ENCODE measurements at regions not wholly inside any gene's neighbourhood (a gene's known extent, or its start where the extent isn't known, plus 50 kb on each side); places are given as distances from the start of the nearest gene placed in this dataset.

DNA sequence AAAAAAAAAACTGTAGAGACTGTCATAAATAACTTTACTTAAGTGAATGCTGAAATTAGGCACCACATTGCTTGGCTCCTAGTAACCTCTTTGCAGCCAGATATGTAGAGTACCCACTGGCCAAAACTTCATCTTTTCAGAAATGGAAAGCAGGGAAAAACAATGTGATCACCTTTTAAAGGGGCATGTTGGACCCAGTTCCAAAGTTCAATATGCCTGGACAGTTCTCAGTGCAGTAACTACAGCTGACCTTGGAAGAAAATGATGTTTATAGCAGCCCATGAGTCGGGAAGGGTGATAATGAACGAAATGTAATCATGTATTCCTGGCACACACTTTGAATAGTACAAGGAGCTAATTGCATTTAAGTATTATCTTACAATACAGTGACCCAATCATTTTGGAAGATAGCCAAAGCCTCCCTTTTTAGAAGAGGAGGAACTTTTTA, 93.6 kb upstream of the TAB2 start:
- DNase-seq (ENCODE audit: low read depth, low spot score) = no peak
- no CpG with 5 or more reads among the region's 2 CpGs for WGBS (ENCODE audit: insufficient coverage, insufficient read length)
- H3K4me1 ChIP-seq (ENCODE audit: control insufficient read depth, insufficient read depth, low read length) = peaks cover 3% of the 10 kb centered on the region
- H3K27ac ChIP-seq (ENCODE audit: low read length) = no peak overlapping the region
- H3K9me3 ChIP-seq (ENCODE audit: control insufficient read depth, insufficient read depth, low read length) = no peaks in the 10 kb centered on the region
- H3K4me3 ChIP-seq (ENCODE audit: low read length) = no peak overlapping the region
- no peaks in the 10 kb centered on the region for H3K27me3 ChIP-seq (ENCODE audit: control insufficient read depth, insufficient read depth, low read length)
- no peaks in the 10 kb centered on the region for H3K36me3 ChIP-seq (ENCODE audit: control insufficient read depth, insufficient read depth, low read length)

DNA sequence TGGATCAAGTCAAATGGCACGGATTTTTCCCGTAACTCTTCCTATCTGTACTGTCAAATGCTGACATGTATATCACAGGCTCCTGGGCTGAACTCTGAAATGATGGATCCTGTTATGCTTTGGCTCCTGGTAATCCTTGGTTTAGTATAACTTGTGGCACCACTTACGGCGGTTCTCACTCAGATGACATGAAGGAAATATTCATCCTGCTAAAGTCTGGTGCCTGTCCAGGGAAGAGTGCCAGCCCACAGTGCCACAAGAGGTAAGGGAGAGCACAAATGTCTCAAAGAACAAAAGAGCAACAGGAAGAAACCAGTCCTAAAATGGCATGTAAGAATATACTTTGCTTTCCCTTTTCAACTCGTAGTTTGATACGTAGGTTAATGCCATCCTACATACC, 93.1 kb upstream of the TAB2 start:
- no CpG with 5 or more reads among the region's 6 CpGs for WGBS (ENCODE audit: insufficient coverage, insufficient read length)
- Histone ChIP-seq H3K4me1 (ENCODE audit: control insufficient read depth, insufficient read depth, low read length) (peaks cover 3% of the 10 kb centered on the region), H3K36me3 (ENCODE audit: control insufficient read depth, insufficient read depth, low read length) (no peaks in the 10 kb centered on the region), H3K4me3 (ENCODE audit: low read length) (no peak overlapping the region), H3K9me3 (ENCODE audit: control insufficient read depth, insufficient read depth, low read length) (no peaks in the 10 kb centered on the region), H3K27me3 (ENCODE audit: control insufficient read depth, insufficient read depth, low read length) (no peaks in the 10 kb centered on the region), H3K27ac (ENCODE audit: low read length) (no peak overlapping the region)
- no peak for DNase-seq (ENCODE audit: low read depth, low spot score)

GRCh38 chr6:149225370-149225769, 92.1 kb upstream of the TAB2 start:
- Histone ChIP-seq H3K36me3 (ENCODE audit: control insufficient read depth, insufficient read depth, low read length) (no peaks in the 10 kb centered on the region), H3K4me1 (ENCODE audit: control insufficient read depth, insufficient read depth, low read length) (peaks cover 3% of the 10 kb centered on the region), H3K27me3 (ENCODE audit: control insufficient read depth, insufficient read depth, low read length) (no peaks in the 10 kb centered on the region), H3K9me3 (ENCODE audit: control insufficient read depth, insufficient read depth, low read length) (no peaks in the 10 kb centered on the region), H3K27ac (ENCODE audit: low read length) (no peak overlapping the region), H3K4me3 (ENCODE audit: low read length) (no peak overlapping the region)
- no CpG with 5 or more reads among the region's 3 CpGs for WGBS (ENCODE audit: insufficient coverage, insufficient read length)
- DNase-seq (ENCODE audit: low read depth, low spot score) = no peak

DNA sequence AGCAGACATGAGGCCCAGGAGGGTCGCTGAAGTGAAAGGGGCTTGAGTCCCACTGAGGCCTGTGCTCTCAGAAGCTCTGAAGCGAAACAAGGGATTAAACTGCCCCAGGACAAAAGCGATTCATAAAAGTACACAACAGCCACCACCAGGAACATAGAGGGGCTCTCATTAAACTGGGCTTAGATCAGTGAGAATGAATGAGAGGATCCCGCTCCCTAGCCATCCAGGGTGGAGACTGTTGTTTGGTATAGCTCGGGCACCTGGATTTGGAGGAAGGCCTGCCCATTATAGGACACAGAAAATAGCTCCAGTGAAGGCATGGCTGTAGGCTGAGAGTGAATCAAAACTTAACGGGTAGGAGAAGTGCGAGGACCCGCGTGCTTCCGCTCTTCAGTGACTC, 91.6 kb upstream of the TAB2 start:
- peaks cover 3% of the 10 kb centered on the region for H3K4me1 ChIP-seq (ENCODE audit: control insufficient read depth, insufficient read depth, low read length)
- no CpG with 5 or more reads among the region's 10 CpGs for WGBS (ENCODE audit: insufficient coverage, insufficient read length)
- no peaks in the 10 kb centered on the region for H3K36me3 ChIP-seq (ENCODE audit: control insufficient read depth, insufficient read depth, low read length)
- H3K27ac ChIP-seq (ENCODE audit: low read length) = no peak overlapping the region
- no peak for DNase-seq (ENCODE audit: low read depth, low spot score)
- no peaks in the 10 kb centered on the region for H3K9me3 ChIP-seq (ENCODE audit: control insufficient read depth, insufficient read depth, low read length)
- no peaks in the 10 kb centered on the region for H3K27me3 ChIP-seq (ENCODE audit: control insufficient read depth, insufficient read depth, low read length)
- no peak overlapping the region for H3K4me3 ChIP-seq (ENCODE audit: low read length)

DNA sequence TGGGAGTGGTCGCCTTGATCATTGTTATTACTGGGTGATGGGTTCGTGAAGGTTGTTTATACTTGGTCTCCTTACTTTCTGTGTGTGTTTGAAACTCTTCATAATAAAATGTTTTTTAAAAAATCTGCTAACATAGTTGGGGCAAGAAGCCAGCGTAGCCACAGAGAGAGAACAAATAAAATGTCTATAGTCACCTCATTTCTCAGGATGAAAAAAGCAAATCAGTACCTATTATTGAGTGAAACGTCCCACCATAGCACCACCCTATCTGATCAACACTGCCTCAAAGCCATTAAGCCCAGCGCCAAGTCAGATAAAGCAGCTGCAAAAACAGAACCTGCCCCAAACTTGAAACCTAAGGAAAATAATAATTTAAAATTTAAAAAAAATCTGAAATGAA, 89.7 kb upstream of the TAB2 start:
- WGBS (ENCODE audit: insufficient coverage, insufficient read length) = no CpG with 5 or more reads among the region's 5 CpGs
- no peak for DNase-seq (ENCODE audit: low read depth, low spot score)

DNA sequence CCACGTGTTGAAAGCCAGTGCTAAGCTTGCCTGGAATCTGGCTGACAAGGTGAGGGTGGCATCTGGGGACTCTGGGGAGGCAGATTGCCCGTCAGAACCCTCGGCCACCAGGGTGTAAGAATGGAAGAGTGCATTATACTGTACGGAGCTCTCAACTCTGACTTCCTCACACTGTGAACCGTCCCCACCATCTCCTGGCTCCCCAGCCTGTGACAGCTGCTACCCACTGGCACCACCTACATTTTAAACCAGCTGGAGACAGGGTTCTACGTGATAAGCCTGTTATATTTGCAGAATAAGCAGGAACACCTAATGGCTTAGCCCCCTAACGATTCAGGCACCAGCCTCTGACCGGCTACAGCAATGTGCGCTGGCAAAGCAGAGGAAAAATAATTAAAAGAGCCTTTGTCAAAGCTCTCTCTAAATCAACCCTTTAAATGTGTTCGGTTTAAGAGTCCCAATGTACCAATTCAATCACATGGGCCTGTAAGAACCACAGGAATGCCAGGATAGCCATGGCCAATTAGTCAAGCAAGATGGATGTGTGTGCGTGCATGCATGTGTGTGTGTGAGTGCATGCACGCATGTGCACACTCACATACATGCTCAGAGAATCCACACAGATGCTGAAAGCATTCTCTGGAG, 89.1 kb upstream of the TAB2 start:
- no CpG with 5 or more reads among the region's 12 CpGs for WGBS (ENCODE audit: insufficient coverage, insufficient read length)
- H3K4me3 ChIP-seq (ENCODE audit: low read length) = no peak overlapping the region
- DNase-seq (ENCODE audit: low read depth, low spot score) = no peak
- no peak overlapping the region for H3K27ac ChIP-seq (ENCODE audit: low read length)
- peaks cover 6% of the 10 kb centered on the region for H3K4me1 ChIP-seq (ENCODE audit: control insufficient read depth, insufficient read depth, low read length)
- no peaks in the 10 kb centered on the region for H3K9me3 ChIP-seq (ENCODE audit: control insufficient read depth, insufficient read depth, low read length)
- H3K27me3 ChIP-seq (ENCODE audit: control insufficient read depth, insufficient read depth, low read length) = no peaks in the 10 kb centered on the region
- no peaks in the 10 kb centered on the region for H3K36me3 ChIP-seq (ENCODE audit: control insufficient read depth, insufficient read depth, low read length)

More for the DNA sequence above, 89.7 kb upstream of the TAB2 start:
- no peak overlapping the region for H3K27ac ChIP-seq (ENCODE audit: low read length)
- H3K36me3 ChIP-seq (ENCODE audit: control insufficient read depth, insufficient read depth, low read length) = no peaks in the 10 kb centered on the region
- peaks cover 3% of the 10 kb centered on the region for H3K4me1 ChIP-seq (ENCODE audit: control insufficient read depth, insufficient read depth, low read length)
- H3K4me3 ChIP-seq (ENCODE audit: low read length) = no peak overlapping the region
- H3K9me3 ChIP-seq (ENCODE audit: control insufficient read depth, insufficient read depth, low read length) = no peaks in the 10 kb centered on the region
- H3K27me3 ChIP-seq (ENCODE audit: control insufficient read depth, insufficient read depth, low read length) = no peaks in the 10 kb centered on the region

GRCh38 chr6:149229096-149229495, 88.4 kb upstream of the TAB2 start:
- WGBS (ENCODE audit: insufficient coverage, insufficient read length) = no CpG with 5 or more reads among the region's 6 CpGs
- Histone ChIP-seq H3K36me3 (ENCODE audit: control insufficient read depth, insufficient read depth, low read length) (no peaks in the 10 kb centered on the region), H3K4me1 (ENCODE audit: control insufficient read depth, insufficient read depth, low read length) (peaks cover 6% of the 10 kb centered on the region), H3K27ac (ENCODE audit: low read length) (no peak overlapping the region), H3K4me3 (ENCODE audit: low read length) (no peak overlapping the region), H3K9me3 (ENCODE audit: control insufficient read depth, insufficient read depth, low read length) (no peaks in the 10 kb centered on the region), H3K27me3 (ENCODE audit: control insufficient read depth, insufficient read depth, low read length) (no peaks in the 10 kb centered on the region)
- no peak for DNase-seq (ENCODE audit: low read depth, low spot score)

DNA sequence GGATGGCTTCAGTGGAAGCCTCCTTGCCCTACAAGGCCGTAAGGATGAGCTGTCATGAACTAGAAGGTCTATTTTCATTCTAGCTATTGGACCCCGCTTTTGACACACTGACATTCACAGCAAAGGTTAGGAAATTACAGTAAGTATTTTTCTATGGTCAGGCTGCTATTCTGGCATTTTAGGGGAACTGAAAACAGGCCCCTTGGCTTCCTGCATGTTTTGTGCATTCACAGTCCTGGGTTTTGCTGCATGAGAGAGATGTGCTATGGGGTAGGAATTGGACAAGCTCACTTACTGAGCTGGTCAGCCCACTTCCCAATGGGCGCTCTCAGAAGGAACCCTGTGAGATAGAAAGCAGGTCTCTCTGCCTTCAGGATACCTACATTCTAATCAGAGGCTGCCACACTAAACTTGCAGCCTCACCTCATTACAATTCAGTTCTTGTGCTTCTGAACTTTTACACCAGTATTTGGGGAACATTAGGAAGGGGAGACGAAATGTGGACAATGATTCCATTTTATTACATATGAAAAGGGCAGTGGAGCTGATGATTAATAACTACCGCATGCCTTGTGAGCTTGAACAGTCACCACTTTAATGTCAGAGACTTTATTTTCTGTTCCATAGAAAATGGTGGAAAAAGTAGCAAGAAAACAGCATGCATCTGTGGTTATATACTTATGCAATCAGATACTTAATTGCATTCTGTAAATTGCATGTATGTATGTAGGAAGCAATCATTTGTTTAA, 86.6 kb upstream of the TAB2 start:
- Histone ChIP-seq H3K27me3 (ENCODE audit: control insufficient read depth, insufficient read depth, low read length) (no peaks in the 10 kb centered on the region), H3K4me3 (ENCODE audit: low read length) (no peak overlapping the region), H3K9me3 (ENCODE audit: control insufficient read depth, insufficient read depth, low read length) (no peaks in the 10 kb centered on the region), H3K36me3 (ENCODE audit: control insufficient read depth, insufficient read depth, low read length) (no peaks in the 10 kb centered on the region), H3K4me1 (ENCODE audit: control insufficient read depth, insufficient read depth, low read length) (peaks cover 6% of the 10 kb centered on the region), H3K27ac (ENCODE audit: low read length) (no peak overlapping the region)
- no peak for DNase-seq (ENCODE audit: low read depth, low spot score)
- no CpG with 5 or more reads among the region's 5 CpGs for WGBS (ENCODE audit: insufficient coverage, insufficient read length)

GRCh38 chr6:149231778-149232177, 85.7 kb upstream of the TAB2 start:
- H3K27ac ChIP-seq (ENCODE audit: low read length) = no peak overlapping the region
- peaks cover 6% of the 10 kb centered on the region for H3K4me1 ChIP-seq (ENCODE audit: control insufficient read depth, insufficient read depth, low read length)
- H3K9me3 ChIP-seq (ENCODE audit: control insufficient read depth, insufficient read depth, low read length) = no peaks in the 10 kb centered on the region
- DNase-seq (ENCODE audit: low read depth, low spot score) = no peak
- no peak overlapping the region for H3K4me3 ChIP-seq (ENCODE audit: low read length)
- H3K27me3 ChIP-seq (ENCODE audit: control insufficient read depth, insufficient read depth, low read length) = no peaks in the 10 kb centered on the region
- H3K36me3 ChIP-seq (ENCODE audit: control insufficient read depth, insufficient read depth, low read length) = no peaks in the 10 kb centered on the region
- no CpG with 5 or more reads among the region's 7 CpGs for WGBS (ENCODE audit: insufficient coverage, insufficient read length)

DNA sequence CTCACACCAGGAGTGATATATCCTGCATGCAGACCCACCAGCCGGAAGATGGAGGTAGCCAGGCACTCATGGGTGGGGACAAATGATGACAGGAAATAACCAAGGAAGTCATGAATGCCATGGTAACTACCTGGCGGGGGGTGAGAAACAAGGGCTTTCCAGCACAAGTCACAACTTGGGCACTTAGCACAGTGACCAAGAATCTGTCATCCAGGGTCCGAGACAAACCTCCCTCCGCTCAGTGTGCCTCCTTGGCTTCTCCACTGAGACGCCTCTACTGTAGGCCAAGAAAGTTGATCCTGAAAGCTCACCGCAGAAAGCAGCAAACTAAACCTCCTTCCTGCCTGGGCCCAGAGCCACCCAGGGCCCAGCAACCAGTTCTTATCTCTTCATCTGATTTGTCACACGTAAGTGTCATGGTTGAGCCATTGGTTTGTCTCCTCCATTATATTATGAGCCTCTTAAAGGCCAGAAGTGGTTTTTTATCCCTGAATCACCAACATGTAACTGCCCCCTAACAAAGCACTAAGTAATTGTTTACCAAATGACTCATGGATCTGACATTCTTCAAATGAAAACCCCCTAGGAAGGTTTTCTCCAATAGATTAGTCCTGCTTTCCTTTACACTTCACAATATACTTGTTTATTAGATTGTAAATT, 84.3 kb upstream of the TAB2 start:
- no peak overlapping the region for H3K4me3 ChIP-seq (ENCODE audit: low read length)
- no peaks in the 10 kb centered on the region for H3K36me3 ChIP-seq (ENCODE audit: control insufficient read depth, insufficient read depth, low read length)
- H3K27me3 ChIP-seq (ENCODE audit: control insufficient read depth, insufficient read depth, low read length) = no peaks in the 10 kb centered on the region
- no peak overlapping the region for H3K27ac ChIP-seq (ENCODE audit: low read length)
- H3K9me3 ChIP-seq (ENCODE audit: control insufficient read depth, insufficient read depth, low read length) = no peaks in the 10 kb centered on the region
- peaks cover 5% of the 10 kb centered on the region for H3K4me1 ChIP-seq (ENCODE audit: control insufficient read depth, insufficient read depth, low read length)
- no peak for DNase-seq (ENCODE audit: low read depth, low spot score)
- no CpG with 5 or more reads among the region's 7 CpGs for WGBS (ENCODE audit: insufficient coverage, insufficient read length)
